ENCODE measurements at regions not wholly inside any gene's neighbourhood (a gene's known extent, or its start where the extent isn't known, plus 50 kb on each side); places are given as distances from the start of the nearest gene placed in this dataset.

GRCh38 chr6:78188891-78189290, 536.1 kb downstream of the MEI4 start:
- H3K4me1 ChIP-seq (replicated peaks in 1 of 2), result no peaks in the 10 kb centered on the region
- no peaks in the 10 kb centered on the region for H3K36me3 ChIP-seq (replicated peaks in 1 of 2)
- no peak overlapping the region for H3K4me3 ChIP-seq
- TF ChIP-seq CTCF (IDR thresholded peaks at IDR 0.05), result no peak
- TF ChIP-seq POLR2A (IDR thresholded peaks at IDR 0.05), result no peak
- no peak for DNase-seq
- no peaks in the 10 kb centered on the region for H3K27me3 ChIP-seq
- H3K27ac ChIP-seq, result no peak overlapping the region
- 62 to 83% (median 74%) methylated on average over 2 of the region's 2 CpGs for WGBS, 4 donors
- intact Hi-C loops (cut with DNase I), result no loop called here
- no peaks in the 10 kb centered on the region for H3K9me3 ChIP-seq (replicated peaks in 1 of 3)

- Histone ChIP-seq H3K27me3 (no peaks in the 10 kb centered on the region), H3K27ac (no peak overlapping the region), H3K9me3 (replicated peaks in 1 of 3) (no peaks in the 10 kb centered on the region), H3K36me3 (replicated peaks in 1 of 2) (no peaks in the 10 kb centered on the region), H3K4me3 (no peak overlapping the region), H3K4me1 (replicated peaks in 1 of 2) (no peaks in the 10 kb centered on the region)
- intact Hi-C loops (cut with DNase I), result no loop called here
- no peak for DNase-seq
- no peak for TF ChIP-seq POLR2A (IDR thresholded peaks at IDR 0.05)
- TF ChIP-seq CTCF (IDR thresholded peaks at IDR 0.05), result no peak
- 33 to 100% (median 76%) methylated on average over 1 of the region's 1 CpG for WGBS, 4 donors
Measured at GRCh38 chr6:78192057-78192456, 539.2 kb downstream of the MEI4 start.

GRCh38 chr6:78199044-78199443, 546.2 kb downstream of the MEI4 start:
- H3K36me3 ChIP-seq (replicated peaks in 1 of 2), result no peaks in the 10 kb centered on the region
- H3K27ac ChIP-seq, result no peak overlapping the region
- intact Hi-C loops (cut with DNase I), result no loop called here
- DNase-seq, result no peak
- H3K27me3 ChIP-seq, result no peaks in the 10 kb centered on the region
- H3K4me3 ChIP-seq, result no peak overlapping the region
- 65 to 73% (median 69%) methylated on average over 5 of the region's 5 CpGs for WGBS, 4 donors
- TF ChIP-seq CTCF (IDR thresholded peaks at IDR 0.05) (no peak), POLR2A (IDR thresholded peaks at IDR 0.05) (no peak)
- no peaks in the 10 kb centered on the region for H3K9me3 ChIP-seq (replicated peaks in 1 of 3)
- no peaks in the 10 kb centered on the region for H3K4me1 ChIP-seq (replicated peaks in 1 of 2)

GRCh38 chr6:78222226-78222625, 569.4 kb downstream of the MEI4 start:
- Histone ChIP-seq H3K9me3 (replicated peaks in 1 of 3) (no peaks in the 10 kb centered on the region), H3K27me3 (no peaks in the 10 kb centered on the region), H3K36me3 (replicated peaks in 1 of 2) (no peaks in the 10 kb centered on the region), H3K4me1 (replicated peaks in 1 of 2) (peaks cover 0 to 7% of the 10 kb centered on the region in 2 donors), H3K4me3 (no peak overlapping the region), H3K27ac (no peak overlapping the region)
- no peak for DNase-seq
- TF ChIP-seq CTCF (IDR thresholded peaks at IDR 0.05) (no peak), POLR2A (IDR thresholded peaks at IDR 0.05) (no peak)
- intact Hi-C loops (cut with DNase I), result no loop called here
- 51 to 75% (median 58%) methylated on average over 3 of the region's 3 CpGs for WGBS, 4 donors

Data from adrenal gland (tissue), 9 donors.